ENCODE measurements at regions not wholly inside any gene's neighbourhood (a gene's known extent, or its start where the extent isn't known, plus 50 kb on each side); places are given as distances from the start of the nearest gene placed in this dataset.

DNA sequence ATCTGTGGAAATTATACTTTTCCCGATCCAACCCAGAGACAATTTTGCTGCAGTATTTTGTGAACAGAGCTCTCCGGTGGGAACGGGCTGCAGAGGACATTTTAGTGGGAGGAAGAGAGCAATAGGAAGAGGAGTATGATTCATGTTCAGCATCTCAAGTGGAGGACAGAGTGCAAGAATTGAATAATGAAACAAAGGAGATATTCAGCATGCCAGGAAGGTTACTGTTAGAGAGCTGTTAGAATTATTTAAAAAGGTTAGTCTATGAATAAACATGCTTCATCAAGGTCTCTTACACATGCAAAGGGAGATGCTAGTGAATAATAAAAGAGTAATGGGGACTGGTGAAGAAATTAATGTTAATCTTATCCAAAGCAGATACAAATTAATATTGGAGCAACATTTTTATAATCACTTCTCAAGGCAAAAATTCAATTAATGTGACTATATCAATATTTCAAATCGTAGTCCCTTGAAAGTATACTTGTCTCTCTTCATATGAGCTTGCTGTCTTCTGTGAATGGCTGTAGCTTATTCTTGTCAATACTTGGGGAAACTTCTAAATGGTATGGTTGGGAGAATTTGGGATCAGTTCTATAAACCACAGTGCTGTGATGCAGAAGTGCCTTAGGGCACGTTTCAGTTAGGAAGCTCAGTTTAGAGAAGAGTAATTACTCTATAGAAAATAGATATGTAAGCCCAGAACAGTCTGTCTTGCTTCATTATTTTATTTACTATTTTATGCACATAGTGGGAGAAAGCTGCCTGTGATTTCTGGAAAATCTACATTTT lies 1165.8 kb downstream of the OLFM4 start:
- TF ChIP-seq, protein P1, sequence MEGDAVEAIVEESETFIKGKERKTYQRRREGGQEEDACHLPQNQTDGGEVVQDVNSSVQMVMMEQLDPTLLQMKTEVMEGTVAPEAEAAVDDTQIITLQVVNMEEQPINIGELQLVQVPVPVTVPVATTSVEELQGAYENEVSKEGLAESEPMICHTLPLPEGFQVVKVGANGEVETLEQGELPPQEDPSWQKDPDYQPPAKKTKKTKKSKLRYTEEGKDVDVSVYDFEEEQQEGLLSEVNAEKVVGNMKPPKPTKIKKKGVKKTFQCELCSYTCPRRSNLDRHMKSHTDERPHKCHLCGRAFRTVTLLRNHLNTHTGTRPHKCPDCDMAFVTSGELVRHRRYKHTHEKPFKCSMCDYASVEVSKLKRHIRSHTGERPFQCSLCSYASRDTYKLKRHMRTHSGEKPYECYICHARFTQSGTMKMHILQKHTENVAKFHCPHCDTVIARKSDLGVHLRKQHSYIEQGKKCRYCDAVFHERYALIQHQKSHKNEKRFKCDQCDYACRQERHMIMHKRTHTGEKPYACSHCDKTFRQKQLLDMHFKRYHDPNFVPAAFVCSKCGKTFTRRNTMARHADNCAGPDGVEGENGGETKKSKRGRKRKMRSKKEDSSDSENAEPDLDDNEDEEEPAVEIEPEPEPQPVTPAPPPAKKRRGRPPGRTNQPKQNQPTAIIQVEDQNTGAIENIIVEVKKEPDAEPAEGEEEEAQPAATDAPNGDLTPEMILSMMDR (IDR thresholded peaks at IDR 0.05) = no peak
- no peak for TF ChIP-seq POLR2AphosphoS5 (IDR thresholded peaks at IDR 0.05)
- TF ChIP-seq EP300 (IDR thresholded peaks at IDR 0.05) = no peak
- TF ChIP-seq POLR2A (IDR thresholded peaks at IDR 0.05; ENCODE audit: low read depth) = no peak

Measured in esophagus muscularis mucosa (tissue), 4 donors.